Transverse colon (tissue), 4 donors: ENCODE measurements at regions not wholly inside any gene's neighbourhood (a gene's known extent, or its start where the extent isn't known, plus 50 kb on each side); places are given as distances from the start of the nearest gene placed in this dataset.

Source experiments
- CTCF ChIP-seq, 5 experiments: fragments of 200-600 bp in 3 of 5; fragments of 450-650 bp in 2 of 5; sonication (generic) in 3 of 5; IDR thresholded peaks; 1 replicate in 2 of 5; 2 replicates in 3 of 5; pipeline ENCODE4 v1.5.1; 2016 to 2017; ENCODE audit warnings: antibody characterized with exemption in 5 of 5, inconsistent platforms in 3 of 5, mild to moderate bottlenecking in 2 of 5, moderate library complexity in 1 of 5
- POLR2A ChIP-seq: fragments of 450-650 bp; IDR thresholded peaks from one replicate; pipeline ENCODE4 v1.6.1; 2016; ENCODE audit warnings: antibody characterized with exemption, mild to moderate bottlenecking, moderate library complexity
- POLR2AphosphoS5 ChIP-seq, 3 donors: sonication (generic); formaldehyde crosslinking; IDR thresholded peaks; one replicate each; pipeline ENCODE4 v1.6.1; 2016; ENCODE audit warnings: antibody characterized with exemption in 3 of 3

GRCh38 chr13:55673910-55674309 is 1466.8 kb upstream of the PRR20A start:
- no peak for TF ChIP-seq CTCF (IDR thresholded peaks at IDR 0.05)
- TF ChIP-seq POLR2AphosphoS5 (IDR thresholded peaks at IDR 0.05): no peak
- no peak for TF ChIP-seq POLR2A
